ENCODE measurements at regions not wholly inside any gene's neighbourhood (a gene's known extent, or its start where the extent isn't known, plus 50 kb on each side); places are given as distances from the start of the nearest gene placed in this dataset.

DNA sequence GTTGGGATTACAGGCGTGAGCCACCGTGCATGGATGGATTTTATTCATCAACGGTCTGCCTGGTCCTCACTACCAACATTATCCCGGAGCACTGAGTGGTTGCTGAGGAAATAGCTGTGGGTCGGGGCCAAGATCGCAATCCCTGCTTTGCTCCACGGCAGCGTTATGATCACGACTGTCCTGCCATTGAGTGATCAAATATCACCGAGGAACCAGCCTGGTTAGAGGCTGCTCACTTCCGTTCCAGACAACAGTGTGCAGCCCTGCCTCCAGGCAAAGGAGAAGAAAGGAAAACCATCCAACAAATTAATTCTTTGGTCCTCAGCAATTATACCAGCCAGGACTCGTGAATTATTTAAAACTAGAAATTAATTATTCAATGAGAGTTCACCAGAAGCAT lies 70.6 kb upstream of the TBL1X start:
- intact Hi-C loops (cut with micrococcal nuclease): no loop called here
- POLR2A ChIA-PET (ENCODE audit: unreplicated experiment): no interaction called here

More for the DNA sequence above, 70.6 kb upstream of the TBL1X start:
- ATAC-seq (ENCODE audit: low read depth) (no peak), DNase-seq (no peak)
- 58% methylated on average over 8 of the region's 12 CpGs; no CpG with 5 or more reads in 1 of the 2 experiments for WGBS, 2 experiments (ENCODE audit: extremely low coverage in 2 of 2, insufficient read length in 1 of 2)
- BruUV-seq (replicated peaks): no TSS peak
- in situ Hi-C loops (cut with MboI; ENCODE audit: low sequenced_read_pairs) (no loop called here), dilution Hi-C loops (cut with HindIII; ENCODE audit: low sequenced_read_pairs, unreplicated experiment) (no loop called here)
- no peak overlapping the region for H2BK120ac ChIP-seq (ENCODE audit: low read depth, low read length)
- no peaks in the 10 kb centered on the region; the same call in 1 of the 2 replicates for H3K4me1 ChIP-seq (ENCODE audit: control insufficient read depth, insufficient read depth, low read length)
- H3K4me3 ChIP-seq (ENCODE audit: insufficient read depth, low read depth, low read length): no peak overlapping the region
- H2AK9ac ChIP-seq (replicated peaks; ENCODE audit: low read depth, low read length, poor library complexity): no peak overlapping the region
- no peaks in the 10 kb centered on the region for H3K36me3 ChIP-seq (ENCODE audit: control insufficient read depth, insufficient read depth, low read length)
- no peak overlapping the region for H2BK5ac ChIP-seq (ENCODE audit: low read depth, low read length, poor library complexity, severe bottlenecking)
- CTCF ChIA-PET: no interaction called here
- no peaks in the 10 kb centered on the region for H4K20me1 ChIP-seq (ENCODE audit: insufficient read depth, low read length)
- no peak overlapping the region for H3K9ac ChIP-seq (ENCODE audit: low read depth, low read length)
- H3K4ac ChIP-seq (ENCODE audit: low read depth, low read length): no peak overlapping the region
- no peak overlapping the region for H2BK20ac ChIP-seq (ENCODE audit: low read depth, low read length)
- H3K56ac ChIP-seq (ENCODE audit: extremely low read depth, insufficient read depth, low read length): no peak overlapping the region
- H2BK15ac ChIP-seq (ENCODE audit: low read depth, low read length): no peak overlapping the region
- H3K9me1 ChIP-seq (ENCODE audit: insufficient read depth, low read length): no peaks in the 10 kb centered on the region
- no peaks in the 10 kb centered on the region for H3K79me1 ChIP-seq (ENCODE audit: low read depth in 1 of 2, low read length in 2 of 2)
- no peaks in the 10 kb centered on the region for H3K27me3 ChIP-seq (ENCODE audit: control insufficient read depth, insufficient read depth, low read length)
- H4K91ac ChIP-seq (ENCODE audit: insufficient read depth, low read depth, low read length): no peak overlapping the region
- no peak overlapping the region for H3K14ac ChIP-seq (replicated peaks; ENCODE audit: low read depth, low read length)
- no peak overlapping the region for H2AK5ac ChIP-seq (ENCODE audit: low read depth, low read length)
- H3K27ac ChIP-seq (ENCODE audit: insufficient read depth, low read length): no peak overlapping the region
- H2AFZ ChIP-seq (replicated peaks; ENCODE audit: low read length, poor library complexity): no peak overlapping the region
- H3K18ac ChIP-seq (ENCODE audit: low read depth, low read length): no peak overlapping the region
- H3K9me3 ChIP-seq (ENCODE audit: control insufficient read depth, insufficient read depth, low read length): no peaks in the 10 kb centered on the region
- H3K4me2 ChIP-seq (ENCODE audit: low read depth, low read length): no peak overlapping the region
- no peak overlapping the region for H4K5ac ChIP-seq (ENCODE audit: low read depth, low read length)
- H4K8ac ChIP-seq (ENCODE audit: low read depth in 2 of 2, low read length in 2 of 2): no peak overlapping the region
- no peak overlapping the region for H3K23ac ChIP-seq (ENCODE audit: low read depth, low read length)
- TF ChIP-seq CHD1 (IDR thresholded peaks at IDR 0.05; ENCODE audit: low read depth, low read length) (no peak), MAZ (IDR thresholded peaks at IDR 0.05; ENCODE audit: borderline replicate concordance, low read depth, low read length) (no peak), MXI1 (IDR thresholded peaks at IDR 0.05; ENCODE audit: borderline replicate concordance, low read depth, low read length) (no peak), SMC3 (IDR thresholded peaks at IDR 0.05; ENCODE audit: low read depth, low read length) (no peak), RFX5 (IDR thresholded peaks at IDR 0.05; ENCODE audit: low read depth, low read length) (no peak), CEBPB (IDR thresholded peaks at IDR 0.05; ENCODE audit: low read depth, low read length) (no peak), RAD21 (IDR thresholded peaks at IDR 0.05; ENCODE audit: low read length) (no peak), MAFK (IDR thresholded peaks at IDR 0.05; ENCODE audit: low read depth, low read length) (no peak), BHLHE40 (IDR thresholded peaks at IDR 0.05; ENCODE audit: low read depth, low read length) (no peak), RCOR1 (IDR thresholded peaks at IDR 0.05; ENCODE audit: insufficient replicate concordance, low read length) (no peak), FOS (IDR thresholded peaks at IDR 0.05; ENCODE audit: low read depth, low read length) (no peak), POLR2A (IDR thresholded peaks at IDR 0.05; ENCODE audit: low read depth, low read length) (no peak), NFE2L2 (IDR thresholded peaks at IDR 0.05; ENCODE audit: low read depth, low read length) (no peak)
- TF ChIP-seq, protein P1, sequence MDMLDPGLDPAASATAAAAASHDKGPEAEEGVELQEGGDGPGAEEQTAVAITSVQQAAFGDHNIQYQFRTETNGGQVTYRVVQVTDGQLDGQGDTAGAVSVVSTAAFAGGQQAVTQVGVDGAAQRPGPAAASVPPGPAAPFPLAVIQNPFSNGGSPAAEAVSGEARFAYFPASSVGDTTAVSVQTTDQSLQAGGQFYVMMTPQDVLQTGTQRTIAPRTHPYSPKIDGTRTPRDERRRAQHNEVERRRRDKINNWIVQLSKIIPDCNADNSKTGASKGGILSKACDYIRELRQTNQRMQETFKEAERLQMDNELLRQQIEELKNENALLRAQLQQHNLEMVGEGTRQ (IDR thresholded peaks at IDR 0.05; ENCODE audit: low read depth, low read length): no peak
- TF ChIP-seq, protein P2, sequence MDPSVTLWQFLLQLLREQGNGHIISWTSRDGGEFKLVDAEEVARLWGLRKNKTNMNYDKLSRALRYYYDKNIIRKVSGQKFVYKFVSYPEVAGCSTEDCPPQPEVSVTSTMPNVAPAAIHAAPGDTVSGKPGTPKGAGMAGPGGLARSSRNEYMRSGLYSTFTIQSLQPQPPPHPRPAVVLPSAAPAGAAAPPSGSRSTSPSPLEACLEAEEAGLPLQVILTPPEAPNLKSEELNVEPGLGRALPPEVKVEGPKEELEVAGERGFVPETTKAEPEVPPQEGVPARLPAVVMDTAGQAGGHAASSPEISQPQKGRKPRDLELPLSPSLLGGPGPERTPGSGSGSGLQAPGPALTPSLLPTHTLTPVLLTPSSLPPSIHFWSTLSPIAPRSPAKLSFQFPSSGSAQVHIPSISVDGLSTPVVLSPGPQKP (IDR thresholded peaks at IDR 0.05; ENCODE audit: borderline replicate concordance, low read depth, low read length): no peak
- TF ChIP-seq, protein P3, sequence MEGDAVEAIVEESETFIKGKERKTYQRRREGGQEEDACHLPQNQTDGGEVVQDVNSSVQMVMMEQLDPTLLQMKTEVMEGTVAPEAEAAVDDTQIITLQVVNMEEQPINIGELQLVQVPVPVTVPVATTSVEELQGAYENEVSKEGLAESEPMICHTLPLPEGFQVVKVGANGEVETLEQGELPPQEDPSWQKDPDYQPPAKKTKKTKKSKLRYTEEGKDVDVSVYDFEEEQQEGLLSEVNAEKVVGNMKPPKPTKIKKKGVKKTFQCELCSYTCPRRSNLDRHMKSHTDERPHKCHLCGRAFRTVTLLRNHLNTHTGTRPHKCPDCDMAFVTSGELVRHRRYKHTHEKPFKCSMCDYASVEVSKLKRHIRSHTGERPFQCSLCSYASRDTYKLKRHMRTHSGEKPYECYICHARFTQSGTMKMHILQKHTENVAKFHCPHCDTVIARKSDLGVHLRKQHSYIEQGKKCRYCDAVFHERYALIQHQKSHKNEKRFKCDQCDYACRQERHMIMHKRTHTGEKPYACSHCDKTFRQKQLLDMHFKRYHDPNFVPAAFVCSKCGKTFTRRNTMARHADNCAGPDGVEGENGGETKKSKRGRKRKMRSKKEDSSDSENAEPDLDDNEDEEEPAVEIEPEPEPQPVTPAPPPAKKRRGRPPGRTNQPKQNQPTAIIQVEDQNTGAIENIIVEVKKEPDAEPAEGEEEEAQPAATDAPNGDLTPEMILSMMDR (conservative IDR thresholded peaks at IDR 0.05; ENCODE audit: low read depth, low read length): no peak

Measured in IMR-90 (cell line).